HG03442 (cell line): ENCODE measurements at regions not wholly inside any gene's neighbourhood (a gene's known extent, or its start where the extent isn't known, plus 50 kb on each side); places are given as distances from the start of the nearest gene placed in this dataset.

Experiments used
- ATAC-seq: cut with Tn5 transposase; IDR thresholded peaks from one replicate; pipeline ENCODE4 v1.9.1; 2021; ENCODE audit warnings: mild to moderate bottlenecking, moderate library complexity; ENCODE audit not compliant: unreplicated experiment

DNA sequence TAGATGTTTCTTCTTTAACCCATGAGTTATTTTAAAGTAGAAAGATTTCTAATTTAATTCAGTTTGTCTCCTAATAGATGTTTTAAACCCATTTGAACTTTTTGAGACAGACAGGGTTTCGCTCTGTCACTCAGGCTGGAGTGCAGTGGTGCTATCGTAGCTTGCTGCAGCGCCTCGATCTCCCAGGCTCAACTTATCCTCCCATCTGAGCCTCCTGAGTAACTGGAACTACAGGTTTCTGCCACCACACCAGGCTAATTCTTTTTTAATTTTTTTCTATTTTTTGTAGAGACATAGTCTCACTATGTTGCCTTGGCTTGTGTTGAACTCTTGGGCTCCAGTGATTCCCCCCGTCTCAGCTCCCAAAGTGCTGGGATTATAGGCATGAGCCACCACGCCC, 53.0 kb upstream of the RAB18 start:
- no peak for ATAC-seq

DNA sequence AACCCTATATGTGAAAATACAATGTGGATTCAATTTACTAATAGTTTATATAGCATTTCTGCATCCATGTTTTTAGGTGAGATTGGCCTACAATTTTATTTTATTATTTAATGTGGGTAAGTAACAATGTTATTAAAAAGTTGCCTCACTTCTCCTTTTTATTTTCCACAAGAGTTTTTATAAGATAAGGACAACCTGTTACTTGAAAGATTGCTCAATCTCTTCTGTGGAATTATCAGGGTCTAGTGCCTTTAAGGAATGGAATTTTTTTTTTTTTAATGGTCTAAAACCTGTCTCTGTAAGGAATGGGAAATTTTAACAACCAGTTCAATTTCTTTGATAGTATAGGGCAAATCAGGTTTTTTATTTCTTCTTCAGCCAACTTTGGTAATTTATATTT, 53.9 kb upstream of the RAB18 start:
- ATAC-seq = no peak

DNA sequence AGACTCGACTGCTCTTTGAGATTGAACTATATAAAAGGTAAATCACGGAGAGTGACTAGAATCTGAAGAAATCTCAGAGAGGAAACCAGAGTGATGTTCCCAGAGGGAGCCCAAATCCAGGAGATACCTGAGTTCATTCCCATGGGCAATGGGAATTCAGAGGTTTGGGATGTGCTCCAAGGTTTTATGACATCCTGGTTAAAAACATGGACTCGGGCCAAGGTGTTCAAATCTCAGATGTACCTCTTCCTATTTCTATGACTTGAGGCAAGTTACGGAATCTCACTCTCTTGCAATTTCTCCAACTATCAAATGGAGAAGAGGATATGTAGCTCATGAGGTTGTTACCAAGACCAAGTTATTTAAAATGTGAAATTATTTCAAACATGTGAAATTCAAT, 54.5 kb upstream of the RAB18 start:
- no peak for ATAC-seq

DNA sequence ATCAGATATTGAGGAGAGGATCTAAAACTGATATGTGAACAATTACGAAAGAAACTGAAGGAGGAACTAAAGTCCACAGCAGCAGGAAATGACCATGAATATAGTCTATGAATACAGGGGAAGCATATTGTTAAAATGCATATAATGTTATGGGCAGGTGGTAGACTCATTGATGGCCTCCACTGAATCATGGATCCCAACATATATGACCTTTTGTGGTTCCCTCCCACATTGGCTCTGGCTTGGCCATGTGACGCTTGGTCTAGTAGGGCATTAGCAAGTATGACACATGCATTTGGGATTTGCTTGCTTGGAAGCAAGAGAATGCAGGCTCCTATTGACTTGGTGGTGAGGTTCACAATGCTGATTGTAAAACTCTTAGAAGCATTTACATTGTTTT, 55.2 kb upstream of the RAB18 start:
- no peak for ATAC-seq

DNA sequence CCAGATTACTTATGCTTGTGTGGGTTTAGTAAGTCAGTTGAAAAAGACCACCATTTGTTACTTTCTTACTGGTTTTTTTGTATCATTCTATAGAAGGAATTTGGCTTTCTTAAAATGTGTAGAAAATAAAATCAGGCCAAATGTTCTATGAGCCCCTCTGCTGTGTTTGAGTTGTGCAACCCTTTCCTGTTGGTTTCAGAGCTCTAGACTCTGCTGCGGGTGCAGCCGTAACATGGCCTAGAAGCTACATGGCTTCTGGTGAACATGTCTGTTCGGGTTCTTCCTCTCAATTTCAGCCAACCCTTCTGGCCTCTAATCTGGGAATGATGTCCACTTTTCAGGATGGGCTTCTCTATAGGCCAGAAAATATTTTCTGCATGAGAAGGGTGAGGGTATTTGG, 56.6 kb upstream of the RAB18 start:
- no peak for ATAC-seq

DNA sequence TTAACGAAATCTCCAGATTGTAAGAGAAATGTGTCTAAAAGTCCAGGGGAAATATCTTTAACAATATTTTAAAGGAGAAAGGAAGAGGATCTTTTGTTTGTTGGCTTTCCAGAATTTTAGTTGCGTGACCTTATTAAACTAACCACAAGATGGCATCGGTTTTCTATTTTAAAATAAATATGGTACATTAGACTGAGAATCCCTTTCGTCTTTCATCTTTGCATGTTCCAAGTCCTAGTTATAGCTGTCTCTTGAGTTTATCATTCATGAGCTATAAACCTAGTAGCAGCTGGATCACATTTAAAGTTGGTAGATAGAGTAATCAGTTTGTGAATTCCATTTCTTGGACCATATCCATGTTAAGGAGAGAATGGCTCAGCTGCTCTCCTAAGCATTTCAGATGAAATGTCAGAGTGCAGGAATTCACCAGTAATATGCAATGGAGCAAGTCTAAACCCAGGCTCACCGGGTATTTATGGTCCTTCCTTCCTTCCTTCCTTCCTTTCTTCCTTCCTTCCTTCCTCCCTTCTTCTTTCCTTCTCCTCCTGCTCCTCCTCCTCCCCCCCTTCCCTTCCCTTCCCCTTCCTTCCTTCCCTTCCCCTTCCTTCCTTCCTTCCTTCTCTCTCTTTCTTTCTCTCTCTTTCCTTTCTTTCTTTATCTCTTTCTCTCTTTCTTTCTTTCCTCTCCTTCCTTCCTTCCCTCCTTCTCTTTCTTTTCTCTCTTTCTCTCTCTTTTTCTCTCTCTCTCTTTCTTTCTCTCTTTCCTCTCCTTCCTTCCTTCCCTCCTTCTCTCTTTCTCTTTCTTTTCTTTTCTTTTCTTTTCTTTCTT, 57.8 kb upstream of the RAB18 start:
- ATAC-seq = no peak

DNA sequence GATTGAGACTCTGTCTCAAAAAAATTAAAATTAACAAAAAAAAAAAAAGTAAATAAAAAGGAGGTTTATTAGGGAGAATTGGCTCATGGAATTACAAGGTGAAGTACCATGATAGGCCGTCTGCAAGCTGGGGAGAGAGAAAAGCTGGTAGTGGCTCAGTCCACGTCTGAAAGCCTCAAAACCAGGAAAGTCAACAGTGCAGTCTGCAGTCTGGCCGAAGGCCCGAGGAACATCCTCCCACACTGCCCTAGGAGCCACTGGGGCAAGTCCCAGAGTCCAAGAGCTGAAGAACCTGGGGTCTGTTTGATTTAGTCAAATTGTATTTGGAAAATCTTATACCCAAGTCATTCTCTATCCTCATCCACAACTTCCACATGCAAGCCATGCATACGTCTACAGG, 59.0 kb upstream of the RAB18 start:
- ATAC-seq = no peak

DNA sequence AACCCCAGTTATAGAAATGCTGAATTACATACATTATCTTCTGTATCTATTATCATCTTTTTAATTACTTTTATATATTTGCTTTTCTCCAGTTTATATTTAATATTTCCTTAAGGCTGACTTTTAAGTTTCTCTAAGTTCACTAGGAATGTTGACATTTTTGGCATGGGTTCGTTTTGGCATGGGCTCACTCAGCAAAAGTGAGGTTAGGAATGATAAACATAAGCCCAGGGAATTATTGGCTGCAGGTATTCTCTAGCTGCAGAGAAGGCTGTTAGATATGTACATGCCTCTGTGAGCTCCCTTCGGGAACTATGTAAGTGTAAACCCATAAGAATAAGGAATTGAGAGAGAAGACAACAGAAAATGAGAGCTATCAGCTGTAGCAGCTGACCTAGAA, 63.6 kb upstream of the RAB18 start:
- no peak for ATAC-seq

DNA sequence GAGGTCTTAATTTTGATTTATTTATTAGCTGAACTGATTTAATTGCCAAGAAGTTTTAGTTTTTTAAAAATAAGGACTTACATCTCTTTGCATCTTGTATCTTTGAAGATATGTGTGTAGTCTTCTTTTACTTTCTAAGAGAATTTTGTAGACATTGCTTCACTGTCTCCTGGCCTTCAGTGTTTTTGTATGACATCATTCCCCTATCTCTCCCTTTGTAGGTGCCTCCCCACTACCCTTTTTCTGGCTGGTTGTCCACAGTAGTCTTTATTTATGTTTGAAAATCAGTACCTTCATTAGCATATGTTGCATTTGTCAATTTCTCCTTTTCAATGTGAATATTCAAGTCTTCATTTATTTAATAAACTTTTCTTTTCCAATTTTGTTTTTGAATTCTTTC, 64.1 kb upstream of the RAB18 start:
- ATAC-seq = no peak

DNA sequence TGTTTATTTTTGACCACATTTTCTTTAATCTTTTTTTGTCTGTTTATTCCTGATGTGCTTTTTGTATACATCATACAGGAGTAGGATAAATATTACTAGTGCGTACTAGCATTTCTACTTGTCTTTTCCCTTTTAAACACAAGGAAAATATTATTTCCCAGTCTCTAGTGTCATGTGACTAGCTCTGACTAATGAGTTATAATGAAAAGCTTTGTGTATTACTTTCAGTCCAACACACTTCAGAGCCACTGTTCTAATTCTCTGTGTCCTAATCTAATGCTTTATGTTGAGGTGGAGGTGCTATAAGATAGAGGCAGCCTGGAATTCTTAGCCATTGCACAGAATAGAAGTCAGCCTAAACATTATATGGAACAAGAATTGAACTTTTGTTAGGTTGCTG, 65.0 kb upstream of the RAB18 start:
- ATAC-seq = no peak

DNA sequence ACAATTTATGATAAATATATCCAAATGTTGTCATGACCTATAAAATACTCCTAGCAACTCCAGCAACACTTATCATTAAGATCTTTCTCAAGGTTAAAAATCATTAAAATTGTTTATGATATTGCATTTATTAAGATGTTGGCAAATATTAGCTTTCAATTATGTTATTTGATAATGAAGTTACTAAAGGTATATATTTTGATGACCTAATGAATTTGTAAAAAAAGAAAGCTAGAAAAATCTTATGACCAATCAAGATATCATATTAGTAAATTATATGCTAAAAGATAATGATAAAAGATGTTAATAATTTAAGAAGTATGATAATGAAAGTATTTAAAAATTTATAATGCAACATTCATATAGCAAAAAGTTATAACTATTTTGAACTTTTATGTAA, 66.3 kb upstream of the RAB18 start:
- no peak for ATAC-seq

DNA sequence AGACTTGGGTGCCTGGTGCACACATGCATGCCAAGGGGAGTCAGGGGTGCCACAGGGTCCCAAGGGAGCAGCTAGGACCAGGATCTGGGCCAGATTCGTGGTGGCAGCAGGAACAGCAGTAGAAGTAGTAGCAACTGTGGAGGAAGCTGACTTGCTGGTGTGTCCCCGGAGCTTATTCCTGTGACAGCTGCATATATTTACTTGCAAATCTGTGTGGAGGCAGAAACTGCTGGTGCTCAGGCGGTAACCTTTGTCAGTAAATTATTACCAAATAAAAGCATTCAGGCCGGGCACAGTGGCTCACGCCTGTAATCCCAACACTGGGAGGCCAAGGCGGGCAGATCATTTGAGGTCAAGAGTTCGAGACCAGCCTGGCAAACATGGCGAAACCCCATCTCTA, 67.4 kb upstream of the RAB18 start:
- no peak for ATAC-seq

DNA sequence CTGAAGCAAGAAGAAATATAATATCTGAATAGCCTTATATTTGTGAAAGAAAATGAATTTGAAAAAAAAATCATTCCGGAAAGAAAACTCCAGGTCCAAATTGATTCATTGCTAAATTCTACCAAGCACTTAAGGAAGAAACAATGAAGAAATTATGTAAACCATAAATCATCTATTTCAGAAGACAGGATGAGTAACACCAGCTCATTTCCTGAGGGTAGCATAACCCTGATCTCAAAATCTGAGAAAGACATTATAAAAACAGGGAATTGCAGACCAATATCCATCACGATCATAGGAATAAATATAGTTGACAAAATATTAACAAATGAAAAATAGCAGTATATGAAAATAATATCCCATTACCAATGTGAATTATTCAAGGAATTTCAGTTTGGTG, 70.1 kb upstream of the RAB18 start:
- no peak for ATAC-seq

DNA sequence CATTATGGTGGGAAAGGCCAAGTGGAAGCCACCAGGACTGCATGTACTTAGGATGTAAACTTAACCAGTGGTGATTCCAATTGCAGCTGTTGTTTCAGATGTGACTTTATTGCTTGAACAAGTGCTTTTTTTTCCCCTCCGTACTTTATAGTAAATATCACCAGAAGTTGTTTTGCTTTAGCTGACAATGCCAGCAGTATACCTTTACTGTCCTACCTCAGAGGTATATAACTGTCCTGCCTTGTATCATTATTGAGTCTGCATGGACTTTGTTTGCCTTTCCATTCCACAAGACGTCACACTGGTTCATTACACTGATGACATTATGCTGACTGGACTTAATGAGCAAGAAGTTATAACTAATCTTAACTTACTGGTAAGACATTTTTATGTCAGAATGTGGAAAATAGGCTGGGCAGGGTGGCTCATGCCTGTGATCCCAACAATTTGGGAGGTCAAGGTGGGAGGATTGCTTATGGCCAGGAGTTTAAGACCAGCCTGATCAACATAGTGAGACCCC, 77.1 kb upstream of the RAB18 start:
- no peak for ATAC-seq

DNA sequence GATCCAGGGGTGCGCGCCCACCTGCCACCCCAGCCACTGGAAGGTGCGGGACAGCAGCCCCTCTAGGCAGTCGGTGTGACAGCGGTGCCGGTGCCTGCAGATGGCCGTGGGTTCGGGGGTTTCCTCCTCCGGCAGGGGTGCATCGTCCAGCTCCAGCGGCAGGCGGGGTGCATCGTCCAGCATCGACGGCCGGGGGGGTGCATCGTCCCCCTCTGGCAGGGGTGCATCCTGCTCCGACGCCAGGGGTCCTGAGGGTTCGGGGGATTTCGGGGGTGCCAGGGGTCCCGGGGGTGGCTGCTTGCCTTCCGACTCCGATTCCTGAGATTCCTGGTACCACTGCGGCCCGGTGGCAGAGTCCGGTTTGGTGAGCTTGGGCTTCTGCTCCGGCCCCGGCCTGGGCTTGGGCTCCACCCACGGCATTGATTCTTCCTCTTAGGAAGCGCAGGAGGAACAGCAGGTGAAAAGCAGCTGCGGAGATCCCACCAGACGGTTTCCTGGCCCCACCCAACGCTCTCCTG, 90.2 kb upstream of the RAB18 start:
- ATAC-seq = no peak

DNA sequence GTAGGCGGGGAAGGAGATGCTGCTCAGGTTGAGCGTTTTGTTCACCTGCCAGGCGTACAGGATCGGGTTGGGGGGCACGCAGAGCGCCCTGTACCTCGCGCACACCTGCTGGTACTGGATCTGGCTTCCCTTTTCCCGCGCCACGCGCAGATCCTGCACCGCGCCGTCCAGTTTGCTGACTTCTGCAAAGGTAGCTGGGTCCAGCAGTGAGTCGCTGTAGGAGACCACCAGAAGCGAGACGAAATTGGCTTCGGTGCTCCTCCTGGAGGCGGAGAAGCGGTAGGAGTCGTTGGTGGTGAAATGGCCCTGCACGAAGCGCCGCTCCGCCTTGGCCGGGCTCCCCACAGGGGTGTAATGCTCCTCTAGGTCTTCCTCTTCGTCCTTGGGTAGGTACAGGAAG, 90.7 kb upstream of the RAB18 start:
- ATAC-seq = no peak

DNA sequence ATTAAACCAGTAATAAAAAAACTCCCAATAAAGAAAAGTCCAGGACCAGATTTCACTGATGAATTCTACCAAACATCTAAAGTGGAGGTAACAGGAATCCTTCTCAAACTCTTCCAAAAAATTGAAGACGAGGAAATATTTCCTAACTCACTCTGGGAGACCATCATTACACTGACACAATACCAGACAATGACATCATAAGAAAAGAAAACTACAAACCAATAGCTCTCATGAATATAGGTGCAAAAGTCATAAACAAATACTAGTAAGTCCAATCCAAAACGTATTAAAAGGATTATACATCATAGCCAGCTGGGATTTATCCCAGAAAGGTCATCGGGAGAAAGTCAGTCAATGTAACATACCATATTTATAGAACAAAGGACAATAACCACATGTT, 94.0 kb upstream of the RAB18 start:
- no peak for ATAC-seq

DNA sequence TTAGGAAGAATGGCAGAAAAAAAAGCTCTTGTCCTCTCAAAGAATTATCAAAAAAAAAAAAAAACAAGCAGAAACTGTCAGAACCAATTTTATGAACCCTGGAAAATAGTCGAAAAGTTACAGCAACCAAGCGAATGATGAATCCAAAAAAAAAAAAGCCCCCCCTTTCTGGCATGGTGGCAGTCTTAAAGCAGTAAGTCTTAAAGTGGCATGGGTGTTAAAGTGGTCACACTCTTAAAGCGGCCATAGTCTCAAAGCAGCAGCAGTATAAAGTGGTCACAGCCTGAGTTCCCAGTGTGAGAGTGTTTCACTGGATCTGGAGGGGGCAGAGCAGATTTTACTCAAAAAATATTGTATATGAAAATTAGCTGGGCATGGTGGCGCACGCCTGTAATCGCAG, 96.8 kb upstream of the RAB18 start:
- no peak for ATAC-seq

DNA sequence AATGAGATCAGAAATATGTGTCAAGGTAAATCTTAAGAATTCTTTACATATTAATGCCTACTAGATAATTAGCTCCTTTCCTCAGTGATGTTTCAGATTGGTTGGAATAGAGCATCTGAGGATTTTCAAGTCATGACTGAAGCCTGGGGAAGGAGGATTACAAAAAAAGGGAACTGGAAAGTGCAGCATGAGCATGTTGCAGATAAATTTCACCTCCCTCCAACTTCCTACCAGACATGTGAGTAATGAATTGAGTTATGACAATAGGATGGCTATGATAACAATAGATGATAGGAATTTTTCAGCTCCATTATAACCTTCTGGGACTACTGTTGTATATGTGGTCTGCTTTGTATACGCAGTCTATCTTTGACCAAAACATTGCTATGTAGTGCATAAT, 104.2 kb upstream of the RAB18 start:
- ATAC-seq = no peak

DNA sequence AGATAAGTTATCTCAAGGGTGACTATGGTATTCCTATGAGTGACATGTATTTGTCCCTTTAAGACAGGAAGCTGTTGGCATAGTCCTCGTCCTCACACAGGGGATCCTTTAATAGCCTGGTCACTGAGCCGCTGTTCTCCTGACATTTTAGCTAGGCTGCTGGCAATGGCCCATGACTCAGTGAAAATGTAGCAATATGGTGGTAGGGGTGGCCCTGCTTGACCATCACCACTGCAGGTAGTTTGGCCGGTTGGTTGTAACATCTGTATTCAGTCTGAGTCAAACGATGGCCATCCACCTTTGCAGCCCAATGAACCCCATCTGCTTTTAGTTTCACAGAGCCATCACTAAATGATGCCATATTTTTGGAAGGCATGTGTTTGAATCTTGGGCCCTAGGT, 110.1 kb upstream of the RAB18 start:
- no peak for ATAC-seq

DNA sequence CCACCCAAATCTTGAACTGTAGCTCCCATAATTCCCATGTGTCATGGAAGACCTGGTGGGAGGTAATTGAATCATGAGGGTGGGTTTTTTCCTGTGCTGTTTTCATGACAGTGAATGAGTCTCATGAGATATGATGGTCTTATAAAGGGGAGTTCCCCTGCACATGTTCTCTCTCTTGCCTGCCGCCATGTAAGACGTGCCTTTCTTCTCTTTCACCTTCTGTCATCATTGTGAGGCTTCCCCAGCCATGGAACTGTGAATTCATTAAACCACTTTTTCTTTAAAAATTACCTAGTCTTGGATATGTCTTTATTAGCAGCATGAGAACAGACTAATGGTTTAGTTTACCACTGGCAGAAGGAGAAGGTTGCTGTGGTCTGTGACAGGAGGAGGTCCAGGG, 111.5 kb upstream of the RAB18 start:
- no peak for ATAC-seq

DNA sequence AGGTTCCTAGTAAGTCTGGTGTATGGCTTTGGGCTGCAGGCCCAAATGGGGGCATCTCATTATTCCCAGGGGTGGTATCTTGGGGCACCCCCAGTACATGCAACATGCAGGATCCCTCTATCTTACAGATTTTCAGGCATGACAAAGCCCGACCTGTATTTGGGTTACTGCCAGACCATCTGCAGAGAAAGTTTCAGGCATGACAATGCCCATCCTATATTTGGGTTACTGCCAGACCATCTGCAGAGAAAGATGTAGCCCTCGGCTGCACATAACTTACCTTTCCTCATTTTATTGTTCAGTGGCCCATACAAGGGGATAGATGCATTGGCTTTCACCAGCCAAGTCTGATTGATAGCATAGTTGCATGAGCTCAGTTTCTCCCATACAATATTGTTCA, 112.2 kb upstream of the RAB18 start:
- ATAC-seq = no peak

DNA sequence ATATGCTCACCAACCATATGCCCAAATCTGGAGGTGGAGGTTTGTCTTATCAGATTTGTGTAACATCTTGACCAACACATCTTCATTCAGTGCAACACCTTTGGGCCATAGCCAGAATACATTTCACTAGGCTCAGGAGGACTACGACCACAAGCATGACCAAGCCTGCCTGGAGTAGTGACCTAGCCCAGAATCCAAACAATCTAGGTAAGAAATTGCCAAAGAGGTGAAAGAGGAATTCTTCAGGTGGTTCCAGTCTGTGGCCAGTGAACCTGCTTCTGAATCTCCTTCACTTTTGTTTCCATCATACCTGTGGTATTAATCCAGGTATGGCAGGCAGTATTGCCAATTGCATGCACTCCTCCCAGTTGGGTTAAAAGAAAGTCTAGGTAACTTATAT, 112.8 kb upstream of the RAB18 start:
- ATAC-seq = no peak
